IPS DF 19.7 (cell line): ENCODE measurements at regions not wholly inside any gene's neighbourhood (a gene's known extent, or its start where the extent isn't known, plus 50 kb on each side); places are given as distances from the start of the nearest gene placed in this dataset.
"Not testable (repeated sequence)": the region's sequence is repeated elsewhere in the genome, so short reads cannot be mapped to it uniquely, and the experiment has no call there.

Experiments used
- DNase-seq: peaks from one replicate; pipeline ENCODE4 v3.0.0-alpha.2; 2013; ENCODE audit warnings: low read depth, low spot score

- no peak for DNase-seq
Measured at GRCh38 chr7:153406486-153406872, 645.7 kb upstream of the DPP6 start.

DNA sequence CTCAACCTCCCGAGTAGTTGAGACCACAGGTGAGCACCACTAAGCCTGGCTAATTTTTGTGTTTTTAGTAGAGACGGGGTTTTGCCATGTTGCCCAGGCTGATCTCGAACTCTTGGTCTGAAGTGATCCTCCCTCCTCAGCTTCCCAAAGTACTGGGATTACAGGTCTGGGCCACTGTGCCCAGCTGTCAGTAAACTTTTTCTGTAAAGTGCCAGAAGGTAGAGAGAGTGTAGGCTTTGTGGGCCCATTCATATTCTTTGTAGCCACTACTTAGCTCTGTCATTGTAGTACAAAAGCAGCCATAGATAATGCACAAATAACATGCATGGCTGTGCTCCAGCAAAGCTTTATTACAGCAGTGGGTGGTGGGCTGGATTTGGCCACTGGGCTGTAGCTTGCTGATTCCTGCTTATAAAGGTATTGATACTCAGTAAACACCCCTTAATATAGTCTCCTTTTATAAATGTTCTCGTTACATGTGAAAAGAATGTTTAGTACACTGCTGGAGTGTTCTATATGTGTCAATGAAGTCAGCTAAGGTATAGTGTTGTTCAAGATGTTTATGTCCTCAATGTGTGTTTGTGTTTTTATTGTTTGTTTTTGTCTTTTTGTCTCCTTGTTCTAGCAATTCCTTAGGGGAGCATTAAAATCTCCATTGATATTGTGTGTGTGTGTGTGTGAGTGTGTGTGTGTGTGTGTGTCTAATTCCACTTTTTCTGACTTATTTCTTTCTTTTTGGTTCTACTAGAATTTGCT lies 644.7 kb upstream of the DPP6 start:
- DNase-seq = no peak

GRCh38 chr7:153408360-153409335 lies 643.5 kb upstream of the DPP6 start:
- DNase-seq = no peak

DNA sequence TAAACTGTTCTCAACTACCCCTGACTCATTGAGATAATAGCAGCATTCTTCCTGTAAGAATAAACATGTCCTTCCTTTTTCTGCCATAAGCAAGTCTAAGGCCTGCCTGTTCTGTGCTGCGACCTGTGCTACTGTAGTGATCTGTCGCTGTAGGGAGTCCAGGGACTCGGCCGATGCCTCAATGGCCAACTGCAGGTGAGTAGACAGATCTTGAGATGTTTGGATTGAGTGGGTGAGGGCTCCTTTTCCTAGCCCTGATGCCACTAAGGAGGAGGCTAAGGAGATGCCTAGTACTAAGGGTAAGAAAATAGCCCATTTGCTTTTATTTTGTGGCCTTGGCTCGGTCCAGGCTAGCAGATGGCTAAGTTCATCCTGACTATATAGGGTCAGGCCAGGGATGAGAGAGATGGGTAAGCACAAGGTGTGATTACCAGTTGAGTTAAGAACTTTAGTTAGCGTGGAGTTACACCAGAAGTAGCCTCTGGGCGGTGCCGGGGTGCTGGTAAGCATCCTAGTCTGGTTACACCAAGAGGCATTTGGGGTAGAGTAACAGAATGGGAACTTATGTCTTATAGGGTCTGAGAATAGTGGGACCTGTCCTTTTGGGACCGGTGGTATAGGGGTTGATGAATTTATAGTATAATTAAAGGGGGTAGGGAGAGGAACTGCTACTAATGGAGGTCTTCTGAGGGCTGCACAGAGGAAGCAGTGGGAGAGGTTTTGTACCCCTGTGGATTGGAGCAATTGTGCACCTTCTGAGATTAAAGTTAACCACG lies 642.4 kb upstream of the DPP6 start:
- DNase-seq = not testable (repeated sequence)

- not testable (repeated sequence) for DNase-seq
Measured at GRCh38 chr7:153410997-153411642, 641.1 kb upstream of the DPP6 start.

GRCh38 chr7:153412114-153412823 lies 639.9 kb upstream of the DPP6 start:
- not testable (repeated sequence) for DNase-seq

DNA sequence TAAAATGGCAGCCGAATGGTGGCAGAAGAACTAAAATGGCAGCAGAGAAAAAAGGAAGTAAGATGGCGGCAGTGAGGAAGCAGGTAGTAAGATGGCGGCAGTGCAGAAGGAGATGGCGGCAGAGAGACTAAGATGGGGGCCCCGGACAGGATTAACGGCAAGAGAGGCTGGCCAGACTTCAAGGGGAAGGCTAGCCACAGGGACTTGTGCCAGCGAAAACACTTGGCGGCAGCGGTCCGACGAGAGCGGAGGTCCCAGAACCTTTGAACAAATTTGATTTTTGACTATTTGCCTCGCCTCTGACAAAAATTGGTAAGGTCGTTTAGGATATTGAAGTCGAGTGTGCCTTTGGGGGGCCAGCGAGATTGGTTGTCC lies 639.4 kb upstream of the DPP6 start:
- not testable (repeated sequence) for DNase-seq

- no peak for DNase-seq
Measured at GRCh38 chr7:153413199-153413539, 639.0 kb upstream of the DPP6 start.

DNA sequence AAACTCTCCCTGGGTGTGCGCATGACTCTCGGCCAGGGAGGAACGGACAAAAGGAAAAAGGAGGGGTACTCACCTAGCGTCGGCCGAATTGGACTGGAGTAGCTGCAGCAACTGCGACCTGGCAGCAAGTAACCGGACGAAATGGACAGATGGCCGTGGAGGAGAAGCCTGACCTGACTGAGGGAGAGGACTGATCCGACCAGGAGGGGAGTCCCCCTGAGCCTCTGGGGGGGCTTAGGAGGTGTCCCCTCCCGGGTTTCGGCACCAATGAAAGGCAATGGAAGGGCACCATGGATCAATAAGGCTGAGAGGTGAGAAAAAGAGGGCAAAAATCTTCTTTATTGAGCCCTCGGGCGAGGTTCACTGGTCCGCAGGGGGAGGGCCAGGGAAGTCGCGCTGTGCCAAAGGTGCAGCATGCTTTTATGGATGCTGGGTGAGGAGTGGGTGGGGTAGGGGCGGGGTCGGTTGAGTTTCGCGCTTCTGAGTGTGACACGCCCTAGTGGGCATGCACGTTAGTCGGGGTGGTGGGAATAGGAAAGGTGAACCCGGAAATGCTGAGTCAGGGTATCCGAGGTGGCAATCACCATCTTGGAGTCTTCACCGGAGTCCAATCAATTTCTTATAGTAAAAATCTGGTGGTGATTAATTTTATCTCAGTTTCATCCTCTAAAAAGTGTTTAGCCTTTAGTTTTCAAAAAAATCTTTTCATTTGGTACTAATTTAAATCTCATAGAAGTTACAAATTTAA lies 638.5 kb upstream of the DPP6 start:
- DNase-seq = no peak

- no peak for DNase-seq
Measured at GRCh38 chr7:153414288-153414629, 637.9 kb upstream of the DPP6 start.

DNA sequence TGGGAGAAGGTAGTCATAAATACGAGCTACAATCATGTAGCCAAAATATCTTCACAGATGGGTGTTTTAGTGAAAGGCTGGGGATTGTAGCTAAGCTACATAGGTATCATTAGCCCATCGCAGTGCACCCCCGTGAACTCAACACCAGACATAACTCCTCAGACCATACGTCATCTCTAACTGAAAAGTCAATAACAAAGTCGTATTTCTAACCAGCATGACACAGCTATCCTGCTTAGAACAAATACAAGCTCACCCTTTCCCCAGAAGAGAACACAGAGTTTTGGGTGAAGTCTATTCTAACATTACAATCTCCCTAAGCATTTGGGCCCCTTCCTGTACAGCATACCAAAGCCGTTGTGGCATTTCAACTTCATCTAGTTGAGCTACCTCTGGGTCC lies 636.6 kb upstream of the DPP6 start:
- no peak for DNase-seq

- DNase-seq = no peak
Measured at GRCh38 chr7:153422291-153423209, 629.6 kb upstream of the DPP6 start.

DNA sequence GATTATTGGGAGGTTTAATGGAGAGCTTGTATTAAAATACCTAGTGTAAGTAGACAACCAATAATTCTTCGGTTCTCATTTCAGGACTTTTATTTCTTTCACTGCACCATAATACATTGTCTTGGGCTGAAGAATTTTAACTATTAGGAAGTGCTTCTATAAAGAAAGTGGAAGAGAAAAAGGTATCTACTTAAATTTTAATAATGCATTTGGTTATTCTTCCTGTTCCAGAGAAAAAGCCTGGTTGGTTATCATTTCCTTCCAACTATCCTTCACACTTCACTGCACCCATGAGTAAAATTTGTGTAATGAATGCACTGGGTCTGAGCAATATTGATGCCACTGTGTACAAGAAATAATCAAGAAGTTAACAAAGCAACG lies 629.0 kb upstream of the DPP6 start:
- no peak for DNase-seq

DNA sequence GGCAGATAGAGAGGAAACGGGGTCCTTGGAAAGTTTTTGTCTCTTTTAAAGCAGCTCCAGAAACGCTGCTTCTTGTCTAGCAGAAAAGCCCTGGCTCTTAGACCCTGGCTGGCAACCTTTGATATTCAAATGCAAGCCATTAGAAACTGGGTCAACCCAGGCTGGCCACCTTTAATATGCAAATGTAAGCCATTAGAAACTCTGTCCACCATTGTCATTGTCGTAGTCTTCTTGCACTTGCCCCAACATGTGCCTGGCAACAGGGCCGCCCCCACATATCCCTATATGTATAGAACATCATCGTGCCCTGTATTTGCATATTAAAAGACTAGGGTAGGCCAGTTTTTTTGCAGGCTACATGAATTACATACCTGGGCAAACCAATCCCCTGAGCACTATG lies 621.3 kb upstream of the DPP6 start:
- peak; percentile 63 for DNase-seq

DNA sequence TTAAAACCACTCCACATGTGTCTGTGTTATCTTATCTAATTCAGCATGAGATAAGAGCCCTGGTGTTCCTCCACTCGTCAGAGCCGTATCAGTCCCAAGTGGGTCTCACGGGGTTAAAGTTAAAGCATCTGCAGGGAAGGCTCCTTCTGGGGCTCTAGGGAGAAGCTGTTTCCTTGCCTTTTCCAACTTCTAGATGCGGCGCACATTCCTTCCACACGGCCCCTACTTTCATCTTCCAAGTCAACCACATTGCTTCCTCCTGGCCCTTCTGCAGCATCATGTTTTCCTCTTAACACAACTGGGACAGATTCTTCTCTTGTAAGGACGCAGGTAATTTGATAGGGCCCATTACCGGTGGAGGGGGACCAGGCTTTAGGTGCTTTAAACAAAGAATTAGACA lies 620.1 kb upstream of the DPP6 start:
- no peak for DNase-seq

GRCh38 chr7:153433223-153433622 lies 619.0 kb upstream of the DPP6 start:
- no peak for DNase-seq

- no peak for DNase-seq
Measured at GRCh38 chr7:153440715-153441114, 611.5 kb upstream of the DPP6 start.

GRCh38 chr7:153443032-153443701 lies 609.0 kb upstream of the DPP6 start:
- DNase-seq = no peak

DNA sequence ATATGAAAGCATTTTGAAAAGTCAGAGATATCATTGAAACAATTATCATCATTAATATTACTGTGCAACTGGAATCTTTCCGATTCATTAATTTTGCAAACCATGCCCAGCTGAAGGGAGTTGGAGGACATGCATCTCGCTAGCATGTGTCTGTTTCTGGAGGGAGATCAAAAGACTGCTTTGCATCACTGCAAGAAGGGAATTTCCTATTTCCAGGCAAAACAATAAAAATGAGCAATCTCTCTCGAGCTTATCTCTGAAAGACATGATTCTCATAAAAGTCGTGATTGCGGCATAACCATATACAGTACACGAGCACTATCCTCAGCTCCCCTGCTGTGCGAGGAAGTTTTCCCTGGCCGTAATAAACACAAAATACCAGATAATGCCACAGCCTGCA lies 607.6 kb upstream of the DPP6 start:
- DNase-seq = no peak
